GM19023 (cell line): ENCODE measurements at regions not wholly inside any gene's neighbourhood (a gene's known extent, or its start where the extent isn't known, plus 50 kb on each side); places are given as distances from the start of the nearest gene placed in this dataset.

Experiments
- ATAC-seq: cut with Tn5 transposase; IDR thresholded peaks from one replicate; pipeline ENCODE4 v1.9.1; 2021; ENCODE audit warnings: mild to moderate bottlenecking, moderate library complexity; ENCODE audit not compliant: unreplicated experiment

GRCh38 chr5:159735749-159736660 lies 180.3 kb upstream of the ADRA1B start:
- no peak for ATAC-seq

- ATAC-seq, result no peak
Observed at GRCh38 chr5:159736844-159737243, 179.4 kb upstream of the ADRA1B start.

- ATAC-seq, result no peak
Observed at GRCh38 chr5:159737263-159737662, 179.0 kb upstream of the ADRA1B start.

GRCh38 chr5:159741829-159742322 lies 174.4 kb upstream of the ADRA1B start:
- no peak for ATAC-seq

GRCh38 chr5:159743234-159743633 lies 173.0 kb upstream of the ADRA1B start:
- ATAC-seq, result no peak

- ATAC-seq, result no peak
Observed at GRCh38 chr5:159746707-159747106, 169.6 kb upstream of the ADRA1B start.

GRCh38 chr5:159749146-159749545 lies 167.1 kb upstream of the ADRA1B start:
- no peak for ATAC-seq

- ATAC-seq, result no peak
Observed at GRCh38 chr5:159750226-159750625, 166.1 kb upstream of the ADRA1B start.

- ATAC-seq, result no peak
Observed at GRCh38 chr5:159751459-159751858, 164.8 kb upstream of the ADRA1B start.

- no peak for ATAC-seq
Observed at GRCh38 chr5:159752622-159753275, 163.5 kb upstream of the ADRA1B start.

GRCh38 chr5:159758189-159758588 lies 158.1 kb upstream of the ADRA1B start:
- ATAC-seq, result no peak

GRCh38 chr5:159759791-159760290 lies 156.4 kb upstream of the ADRA1B start:
- ATAC-seq, result no peak

- no peak for ATAC-seq
Observed at GRCh38 chr5:159762921-159763320, 153.4 kb upstream of the ADRA1B start.

GRCh38 chr5:159763562-159763961 lies 152.7 kb upstream of the ADRA1B start:
- no peak for ATAC-seq

- no peak for ATAC-seq
Observed at GRCh38 chr5:159764283-159765134, 151.8 kb upstream of the ADRA1B start.

- ATAC-seq, result no peak
Observed at GRCh38 chr5:159765135-159765433, 151.2 kb upstream of the ADRA1B start.

- ATAC-seq, result no peak
Observed at GRCh38 chr5:159765760-159766517, 150.3 kb upstream of the ADRA1B start.

GRCh38 chr5:159768243-159768642 lies 148.0 kb upstream of the ADRA1B start:
- ATAC-seq, result no peak

- ATAC-seq, result no peak
Observed at GRCh38 chr5:159772698-159773061, 143.6 kb upstream of the ADRA1B start.
